GM18511 (cell line): ENCODE measurements at regions not wholly inside any gene's neighbourhood (a gene's known extent, or its start where the extent isn't known, plus 50 kb on each side); places are given as distances from the start of the nearest gene placed in this dataset.
A peak's percentile ranks its signal among the peaks of the same experiment; 100 is the strongest.
"Not testable (repeated sequence)": the region's sequence is repeated elsewhere in the genome, so short reads cannot be mapped to it uniquely, and the experiment has no call there.

ENCODE experiments used
- ATAC-seq: cut with Tn5 transposase; IDR thresholded peaks from one replicate; pipeline ENCODE4 v1.9.1; 2021; ENCODE audit warnings: mild to moderate bottlenecking, moderate library complexity; ENCODE audit not compliant: unreplicated experiment

DNA sequence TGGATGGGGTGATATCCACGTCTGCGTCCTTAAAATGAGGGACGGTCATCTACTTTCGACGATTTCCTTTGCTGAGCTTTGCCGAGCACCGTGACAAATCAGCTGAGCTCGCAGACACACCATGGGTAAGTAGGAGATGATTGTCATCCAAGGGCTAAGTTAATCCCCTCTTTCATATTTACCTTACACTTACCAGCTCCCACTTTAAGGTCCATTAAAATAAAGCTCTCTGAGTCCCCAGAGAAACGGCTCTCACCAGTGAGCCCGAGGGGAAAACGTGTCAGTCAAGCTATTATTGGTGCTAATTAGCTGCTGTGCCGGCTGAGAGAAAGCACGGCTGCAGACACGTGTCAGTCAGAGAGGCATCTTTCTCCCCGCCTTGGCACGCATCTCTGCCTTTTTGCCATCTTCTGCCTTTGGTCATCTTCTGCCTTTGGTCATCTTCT is 72.2 kb downstream of the CRLF2 start:
- no peak for ATAC-seq

GRCh38 chrX:1139185-1139500 is 73.3 kb downstream of the CRLF2 start:
- ATAC-seq: no peak

- ATAC-seq: no peak
Observed at GRCh38 chrX:1138476-1139184, 73.8 kb downstream of the CRLF2 start.

DNA sequence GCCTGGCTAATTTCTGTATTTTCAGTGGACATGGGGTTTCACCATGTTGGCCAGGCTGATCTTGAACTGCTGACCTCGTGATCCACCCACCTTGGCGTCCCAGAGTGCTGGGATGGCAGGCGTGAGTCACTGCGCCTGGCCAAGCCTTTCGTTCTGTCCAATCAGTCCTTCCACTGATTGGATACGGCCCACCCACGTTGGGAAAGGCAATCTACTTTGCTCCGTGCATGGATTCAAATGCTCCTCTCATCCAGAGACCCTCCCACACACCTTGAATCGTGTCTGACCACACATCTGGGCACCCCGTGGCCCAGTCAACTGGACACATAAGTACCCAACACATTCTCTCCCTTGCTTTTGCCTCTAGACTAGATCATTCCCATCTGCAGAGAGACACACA is 74.9 kb downstream of the CRLF2 start:
- ATAC-seq: no peak

DNA sequence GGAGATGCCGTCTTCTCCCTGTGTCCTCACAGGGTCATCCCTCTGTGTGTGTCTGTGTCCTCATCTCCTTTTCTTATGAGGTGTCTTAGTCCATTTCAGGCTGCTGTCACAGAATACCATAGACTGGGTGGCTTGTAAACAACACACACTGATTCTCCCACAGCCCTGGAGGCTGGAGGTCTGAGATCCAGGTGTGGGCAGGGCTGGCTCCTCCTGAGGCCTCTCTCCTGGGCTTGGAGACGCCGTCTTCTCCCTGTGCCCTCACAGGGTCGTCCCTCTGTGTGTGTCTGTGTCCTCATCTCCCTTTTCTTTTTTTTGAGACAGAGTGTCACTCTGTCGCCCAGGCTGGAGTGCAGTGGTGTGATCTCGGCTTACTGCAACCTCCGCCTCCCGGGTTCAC is 75.9 kb downstream of the CRLF2 start:
- ATAC-seq: not testable (repeated sequence)

DNA sequence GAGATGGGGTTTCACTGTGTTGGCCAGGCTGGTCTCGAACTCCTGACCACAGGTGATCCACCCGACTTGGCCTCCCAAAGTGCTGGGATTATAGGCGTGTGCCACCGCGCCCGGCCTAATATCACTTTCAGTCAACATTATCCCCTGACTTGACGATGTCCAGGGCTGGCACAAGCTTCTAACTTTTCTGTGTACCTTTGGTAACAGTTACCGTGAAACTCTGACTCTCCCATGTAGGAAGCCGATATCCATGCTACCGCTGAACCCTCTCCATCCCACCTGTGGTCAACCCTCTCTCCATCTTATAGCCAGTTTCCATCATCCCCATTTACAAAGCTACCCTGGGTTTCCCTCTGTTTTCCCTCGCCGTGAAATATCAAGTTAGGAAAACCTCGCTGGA is 77.5 kb downstream of the CRLF2 start:
- ATAC-seq: no peak

DNA sequence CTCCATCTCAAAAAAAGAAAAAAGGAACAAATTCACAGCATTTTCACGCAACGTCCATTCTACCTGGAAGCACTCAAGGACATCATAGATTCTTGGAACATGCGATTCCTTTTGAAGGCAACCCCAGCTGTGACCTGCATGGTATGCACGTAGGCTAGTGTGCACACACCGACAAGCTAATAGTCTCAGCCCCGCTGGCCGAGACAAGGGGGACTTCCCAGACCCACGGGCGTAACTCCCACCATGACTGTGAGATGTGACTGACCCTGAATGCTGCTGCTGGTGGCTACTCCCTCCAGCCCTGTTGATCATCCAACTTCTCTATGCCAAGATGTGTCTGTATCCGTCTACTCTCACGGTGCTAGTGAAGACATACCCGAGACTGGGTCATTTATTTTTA is 78.3 kb downstream of the CRLF2 start:
- no peak for ATAC-seq

GRCh38 chrX:1126738-1127137 is 85.7 kb downstream of the CRLF2 start:
- no peak for ATAC-seq

DNA sequence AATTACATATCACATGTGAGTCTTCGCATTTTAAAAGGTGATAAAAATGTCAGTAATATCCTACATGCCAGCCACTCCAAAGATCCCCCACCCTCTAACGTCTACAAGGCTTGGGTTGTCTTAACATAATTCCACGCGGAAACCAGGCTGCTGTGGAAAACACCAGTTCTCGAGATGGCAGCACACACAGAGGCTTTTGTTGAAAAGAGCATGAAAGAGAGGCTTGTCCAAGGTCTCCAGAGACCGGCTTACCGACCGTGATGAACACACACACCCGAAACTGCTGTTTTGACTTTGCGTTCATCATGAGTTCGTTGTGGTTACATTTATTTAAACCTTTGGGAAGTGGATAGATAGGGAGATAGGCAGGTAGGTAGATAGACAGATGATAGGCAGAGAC is 87.9 kb downstream of the CRLF2 start:
- ATAC-seq: no peak

DNA sequence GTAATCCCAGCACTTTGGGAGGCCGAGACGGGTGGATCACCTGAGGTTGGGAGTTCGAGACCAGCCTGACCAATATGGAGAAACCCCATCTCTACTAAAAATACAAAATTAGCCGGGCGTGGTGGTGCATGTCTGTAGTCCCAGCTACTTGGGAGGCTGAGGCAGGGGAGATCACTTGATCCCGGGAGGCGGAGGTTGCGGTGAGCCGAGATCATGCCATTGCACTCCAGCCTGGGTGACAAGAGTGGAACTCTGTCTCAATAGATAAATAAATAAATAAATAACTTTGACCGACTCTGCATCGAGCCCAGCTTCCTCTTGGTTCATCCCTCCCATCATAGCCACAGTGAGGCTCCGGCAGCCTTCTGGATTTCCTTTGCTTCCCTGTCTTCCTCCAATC is 89.6 kb downstream of the CRLF2 start:
- not testable (repeated sequence) for ATAC-seq

DNA sequence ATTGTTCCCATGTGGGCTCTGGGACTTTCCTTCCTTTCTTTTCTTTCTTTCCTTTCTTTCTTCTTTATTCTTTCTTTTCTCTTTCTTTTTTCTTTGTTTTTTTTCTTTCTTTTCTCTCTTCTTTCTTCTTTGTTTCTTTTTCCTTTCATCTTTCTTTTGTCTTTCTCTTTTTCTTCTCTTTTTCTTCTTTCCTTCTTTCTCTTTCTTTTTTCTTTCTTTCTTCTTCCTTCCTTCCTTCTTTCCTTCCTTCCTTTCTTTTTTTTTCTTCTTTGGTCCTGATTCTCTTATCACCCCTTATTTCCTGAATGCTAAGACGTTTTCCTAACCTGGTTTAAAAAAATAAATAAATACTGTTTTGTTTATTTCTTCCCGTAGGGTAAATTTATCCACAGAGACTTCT is 93.2 kb downstream of the CRLF2 start:
- no peak for ATAC-seq

DNA sequence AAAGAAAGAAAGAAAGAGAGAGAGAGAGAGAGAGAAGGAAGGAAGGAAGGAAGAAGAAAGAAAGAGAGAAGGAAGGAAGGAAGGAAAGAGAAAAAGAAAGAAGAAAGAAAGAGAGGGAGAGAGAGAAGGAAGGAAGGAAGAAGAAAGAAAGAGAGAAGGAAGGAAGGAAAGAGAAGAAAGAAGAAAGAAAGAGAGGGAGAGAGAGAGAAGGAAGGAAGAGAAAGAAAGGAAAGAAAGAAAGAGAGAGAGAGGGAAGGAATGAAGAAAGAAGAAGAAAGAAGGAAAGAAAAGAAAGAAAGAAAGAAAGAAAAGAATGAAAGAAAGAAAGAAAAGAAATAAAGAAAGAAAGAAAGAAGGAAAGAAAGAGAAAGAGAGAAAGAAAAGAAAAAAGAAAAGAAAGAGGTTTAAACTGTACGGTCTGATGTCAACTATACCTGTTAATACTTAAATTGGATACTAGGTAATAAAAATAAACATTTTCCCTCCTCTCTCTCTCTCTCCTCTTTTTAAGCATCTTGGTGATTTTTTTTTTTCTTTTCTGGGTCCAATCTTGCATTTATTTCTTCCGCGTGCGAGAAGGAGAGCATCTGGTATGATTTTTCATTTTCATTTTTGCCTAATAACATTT is 93.8 kb downstream of the CRLF2 start:
- no peak for ATAC-seq

DNA sequence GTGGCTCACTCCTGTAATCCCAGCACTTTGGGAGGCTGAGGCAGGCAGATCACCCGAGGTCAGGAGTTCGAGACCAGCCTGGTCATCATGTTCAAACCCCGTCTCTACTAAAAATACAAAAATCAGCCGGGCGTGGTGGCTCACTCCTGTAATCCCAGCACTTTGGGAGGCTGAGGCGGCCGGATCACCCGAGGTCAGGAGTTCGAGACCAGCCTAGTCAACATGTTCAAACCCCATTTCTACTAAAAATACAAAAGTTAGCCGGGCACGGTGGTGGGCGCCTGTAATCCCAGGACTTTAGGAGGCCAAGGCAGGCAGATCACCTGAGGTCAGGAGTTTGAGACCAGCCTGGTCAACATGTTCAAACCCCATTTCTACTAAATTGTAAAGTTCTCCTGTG is 97.0 kb downstream of the CRLF2 start:
- ATAC-seq: not testable (repeated sequence)

GRCh38 chrX:1112321-1112720 is 100.1 kb downstream of the CRLF2 start:
- no peak for ATAC-seq

DNA sequence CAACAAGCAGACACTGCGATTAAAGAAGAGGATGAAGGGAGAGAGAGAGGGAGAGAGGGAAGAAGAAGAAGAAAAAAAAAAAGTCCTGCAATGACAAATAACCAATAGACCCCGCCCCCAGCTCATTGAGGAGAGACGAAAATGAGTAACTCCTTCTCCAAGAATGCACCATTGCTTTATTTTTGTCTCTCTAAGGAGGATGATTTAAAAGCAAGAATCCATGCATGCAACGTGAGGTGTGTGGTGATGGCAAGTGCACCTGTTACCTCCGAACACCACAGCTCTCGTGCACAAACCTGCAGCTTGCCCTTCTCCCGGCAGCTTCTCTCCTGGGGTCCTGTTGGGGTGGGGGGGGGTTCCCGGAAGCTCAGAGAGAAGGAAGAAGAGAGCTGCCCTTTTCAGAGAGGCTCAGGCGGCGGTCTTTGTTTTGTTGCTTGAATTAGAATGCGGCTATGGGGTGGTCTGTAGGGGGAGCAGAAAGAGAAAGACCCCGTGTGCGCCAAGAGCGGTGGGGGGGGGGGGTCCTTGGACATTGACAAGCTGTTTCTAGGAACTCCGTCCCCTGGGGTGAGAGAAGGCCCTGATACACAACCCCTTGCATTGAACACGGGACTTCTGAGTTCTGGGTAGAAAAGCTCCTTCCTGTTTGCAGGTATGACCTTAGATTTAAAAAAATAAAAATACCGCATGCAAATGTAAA is 100.7 kb downstream of the CRLF2 start:
- ATAC-seq: no peak

DNA sequence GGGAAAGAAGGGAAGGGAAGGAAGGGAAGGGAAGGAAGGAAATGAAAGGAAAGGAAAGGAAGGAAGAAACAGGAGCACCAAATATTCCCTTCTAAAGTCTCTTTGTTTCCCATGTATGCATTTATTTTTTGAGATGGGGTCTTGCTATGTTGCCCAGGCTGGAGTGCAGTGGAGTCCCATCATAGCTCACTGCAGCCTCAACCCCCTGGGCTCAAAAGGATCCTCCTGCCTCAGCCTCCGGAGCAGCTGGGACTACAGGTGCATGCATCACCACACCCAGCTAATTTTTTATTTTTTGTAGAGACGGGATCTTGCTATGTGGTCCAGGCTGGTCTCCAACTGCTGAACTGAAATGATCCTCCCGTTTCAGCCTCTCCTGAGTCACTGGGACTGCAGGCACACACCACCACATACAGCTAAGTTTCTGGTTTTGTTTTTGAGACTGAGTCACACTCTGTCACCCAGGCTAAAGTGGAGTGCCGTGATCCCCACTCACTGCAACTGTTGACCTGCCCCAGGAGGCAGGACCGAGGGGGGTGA is 102.8 kb downstream of the CRLF2 start:
- ATAC-seq: no peak

DNA sequence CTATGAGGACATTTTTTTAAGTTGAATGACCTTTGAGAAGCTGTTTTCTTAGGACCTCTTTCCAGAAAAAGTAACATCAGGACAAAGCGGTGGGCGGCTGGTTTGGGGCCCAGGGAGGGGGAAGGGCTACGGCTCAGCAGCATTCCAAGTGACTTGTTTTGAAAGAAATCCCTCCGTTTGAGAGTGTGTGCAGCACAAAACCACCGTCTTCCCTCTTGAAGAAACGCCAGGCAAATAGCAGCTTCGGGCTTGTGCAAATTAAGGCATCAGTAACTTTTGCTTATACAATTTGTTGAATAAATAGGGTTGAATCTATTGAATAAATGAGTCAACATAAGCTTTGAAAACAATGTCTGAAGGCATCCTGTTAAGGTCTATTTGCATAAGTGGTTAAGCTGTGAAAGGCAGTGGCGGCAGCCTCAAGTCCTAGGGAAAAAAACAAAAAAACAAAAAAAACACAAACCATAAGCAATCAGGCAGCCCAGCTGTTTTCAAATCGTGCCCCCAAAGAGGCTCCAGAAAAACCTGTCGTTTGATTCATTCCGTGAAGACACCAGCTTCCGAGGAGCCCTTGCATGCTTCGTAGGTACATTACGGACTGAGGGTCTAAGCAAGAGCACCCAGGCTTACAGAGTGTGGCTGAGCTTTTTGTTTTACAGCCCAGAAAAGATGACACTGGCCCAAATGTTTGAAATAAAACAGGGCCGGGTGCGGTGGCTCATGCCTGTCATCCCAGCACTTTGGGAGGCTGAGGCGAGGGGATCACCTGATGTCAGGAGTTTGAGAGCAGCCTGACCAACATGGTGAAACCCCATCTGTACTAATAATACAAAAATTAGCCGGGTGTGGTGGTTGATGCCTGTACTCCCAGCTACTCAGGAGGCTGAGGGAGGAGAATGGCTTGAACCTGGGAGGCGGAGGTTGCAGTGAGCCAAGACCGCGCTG is 103.7 kb downstream of the CRLF2 start:
- peak; percentile 60 for ATAC-seq

DNA sequence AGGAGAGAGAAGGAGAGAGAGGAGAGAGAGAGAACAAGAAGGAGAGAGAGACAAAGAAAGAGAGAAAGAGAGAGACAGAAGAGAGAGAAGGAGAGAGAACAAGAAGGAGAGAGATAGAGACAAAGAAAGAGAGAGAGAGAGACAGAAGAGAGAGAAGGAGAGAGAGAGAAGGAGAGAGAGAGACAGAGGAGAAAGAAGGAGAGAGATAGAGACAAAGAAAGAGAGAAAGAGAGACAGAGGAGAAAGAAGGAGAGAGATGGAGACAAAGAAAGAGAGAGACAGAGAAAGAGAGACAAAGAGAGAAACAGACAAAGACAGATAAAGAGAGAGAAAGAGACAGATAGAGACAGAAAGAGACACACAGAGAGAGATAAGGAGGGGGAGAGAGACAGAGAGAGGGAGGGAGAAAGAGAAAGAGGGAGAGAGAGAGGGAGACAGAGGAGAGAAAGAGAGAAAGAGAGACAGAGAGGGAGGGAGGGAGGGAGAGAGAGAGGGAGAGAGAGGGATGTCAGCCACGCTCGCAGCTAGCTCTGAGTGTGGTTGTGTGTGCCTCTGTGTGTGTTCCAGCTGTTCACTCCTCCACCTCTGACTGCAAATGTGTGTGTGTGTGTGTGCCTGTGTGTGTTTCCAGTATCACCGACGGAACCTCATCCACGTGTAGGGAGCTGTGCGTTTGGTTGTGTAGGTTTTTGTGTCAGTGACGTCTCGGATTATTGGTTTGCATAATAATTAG is 105.8 kb downstream of the CRLF2 start:
- no peak for ATAC-seq

- no peak for ATAC-seq
Observed at GRCh38 chrX:1105671-1106419, 106.6 kb downstream of the CRLF2 start.

DNA sequence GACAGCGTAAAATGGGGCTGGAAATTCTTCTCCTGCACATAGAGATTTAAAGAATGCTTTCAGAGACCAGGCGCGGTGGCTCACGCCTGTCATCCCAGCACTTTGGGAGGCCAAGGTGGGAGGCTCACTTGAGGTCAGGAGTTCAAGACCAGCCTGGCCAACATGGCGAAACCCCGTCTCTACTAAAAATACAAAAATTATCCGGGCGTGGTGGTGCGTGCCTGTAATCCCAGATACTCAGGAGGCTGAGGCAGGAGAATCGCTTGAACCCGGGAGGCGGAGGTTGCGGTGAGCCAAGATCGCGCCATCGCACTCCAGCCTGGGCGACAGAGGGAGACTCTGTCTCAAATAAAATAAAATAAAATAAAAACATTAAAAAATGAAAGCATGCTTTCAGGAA is 107.4 kb downstream of the CRLF2 start:
- ATAC-seq: not testable (repeated sequence)
